Muscle of leg (tissue), 3 donors: ENCODE measurements at regions not wholly inside any gene's neighbourhood (a gene's known extent, or its start where the extent isn't known, plus 50 kb on each side); places are given as distances from the start of the nearest gene placed in this dataset.

ENCODE experiments used
- DNase-seq: peaks from one replicate; pipeline ENCODE4 v3.0.0; 2013
- H3K27ac ChIP-seq: one replicate; pipeline ENCODE4 v1.5.1; 2013; ENCODE audit warnings: mild to moderate bottlenecking, low read length, control low read depth
- H3K27me3 ChIP-seq: one replicate; pipeline ENCODE4 v1.6.1; 2013; ENCODE audit warnings: low read length; ENCODE audit not compliant: control insufficient read depth, insufficient read depth
- H3K36me3 ChIP-seq: one replicate; pipeline ENCODE4 v1.6.1; 2013; ENCODE audit warnings: low read length; ENCODE audit not compliant: control insufficient read depth, insufficient read depth
- H3K4me1 ChIP-seq: one replicate; pipeline ENCODE4 v1.6.1; 2013; ENCODE audit warnings: low read length; ENCODE audit not compliant: control insufficient read depth, insufficient read depth
- H3K4me3 ChIP-seq: one replicate; pipeline ENCODE4 v1.5.1; 2013; ENCODE audit warnings: low read length, control low read depth
- H3K9me3 ChIP-seq: replicated peaks from 2 replicates; pipeline ENCODE4 v1.6.1; 2013; ENCODE audit warnings: low read depth, low read length; ENCODE audit not compliant: control insufficient read depth
- WGBS: methylation state at CpG from one replicate; pipeline ENCODE4 v1.1.5; 2013; ENCODE audit warnings: missing lambda C conversion rate; ENCODE audit not compliant: insufficient coverage; 5-methylcytosine and 5-hydroxymethylcytosine counted together

- 63% methylated on average over 4 of the region's 5 CpGs for WGBS
- Histone ChIP-seq H3K4me3 (no peak overlapping the region), H3K36me3 (no peaks in the 10 kb centered on the region), H3K9me3 (no peaks in the 10 kb centered on the region), H3K27me3 (no peaks in the 10 kb centered on the region), H3K4me1 (no peaks in the 10 kb centered on the region), H3K27ac (no peak overlapping the region)
- DNase-seq = no peak
Observed at GRCh38 chr2:64848363-64848762, 140.8 kb upstream of the SLC1A4 start.

GRCh38 chr2:64848945-64849344 lies 140.3 kb upstream of the SLC1A4 start:
- no peak overlapping the region for H3K4me3 ChIP-seq
- no peak overlapping the region for H3K27ac ChIP-seq
- DNase-seq = no peak
- H3K9me3 ChIP-seq = no peaks in the 10 kb centered on the region
- H3K4me1 ChIP-seq = no peaks in the 10 kb centered on the region
- H3K36me3 ChIP-seq = no peaks in the 10 kb centered on the region
- H3K27me3 ChIP-seq = no peaks in the 10 kb centered on the region

- no peak for DNase-seq
- H3K36me3 ChIP-seq = no peaks in the 10 kb centered on the region
- no peaks in the 10 kb centered on the region for H3K9me3 ChIP-seq
- no peaks in the 10 kb centered on the region for H3K4me1 ChIP-seq
- H3K27ac ChIP-seq = no peak overlapping the region
- no peaks in the 10 kb centered on the region for H3K27me3 ChIP-seq
- no peak overlapping the region for H3K4me3 ChIP-seq
Observed at GRCh38 chr2:64850642-64851041, 138.6 kb upstream of the SLC1A4 start.

- no peaks in the 10 kb centered on the region for H3K9me3 ChIP-seq
- H3K4me3 ChIP-seq = no peak overlapping the region
- peak; percentile 57 for DNase-seq
- H3K4me1 ChIP-seq = peaks cover 8% of the 10 kb centered on the region
- H3K36me3 ChIP-seq = no peaks in the 10 kb centered on the region
- no peak overlapping the region for H3K27ac ChIP-seq
- WGBS = 52% methylated on average over 2 of the region's 4 CpGs
- no peaks in the 10 kb centered on the region for H3K27me3 ChIP-seq
Observed at GRCh38 chr2:64852771-64853241, 136.4 kb upstream of the SLC1A4 start.

GRCh38 chr2:64853306-64853705 lies 135.9 kb upstream of the SLC1A4 start:
- no peaks in the 10 kb centered on the region for H3K36me3 ChIP-seq
- no peaks in the 10 kb centered on the region for H3K9me3 ChIP-seq
- no peak overlapping the region for H3K27ac ChIP-seq
- peaks cover 13% of the 10 kb centered on the region for H3K4me1 ChIP-seq
- 57% methylated on average over 1 of the region's 5 CpGs for WGBS
- DNase-seq = no peak
- no peak overlapping the region for H3K4me3 ChIP-seq
- H3K27me3 ChIP-seq = no peaks in the 10 kb centered on the region

GRCh38 chr2:64853894-64854293 lies 135.3 kb upstream of the SLC1A4 start:
- no peak overlapping the region for H3K27ac ChIP-seq
- WGBS = 100% methylated on average over 1 of the region's 1 CpG

GRCh38 chr2:64854773-64855237 lies 134.4 kb upstream of the SLC1A4 start:
- WGBS = no CpG with 5 or more reads among the region's 1 CpG

More at GRCh38 chr2:64853894-64854293, 135.3 kb upstream of the SLC1A4 start:
- H3K4me1 ChIP-seq = peaks cover 19% of the 10 kb centered on the region
- H3K4me3 ChIP-seq = no peak overlapping the region
- H3K27me3 ChIP-seq = no peaks in the 10 kb centered on the region
- no peaks in the 10 kb centered on the region for H3K9me3 ChIP-seq
- no peaks in the 10 kb centered on the region for H3K36me3 ChIP-seq
- DNase-seq = no peak

GRCh38 chr2:64857581-64858471 lies 131.4 kb upstream of the SLC1A4 start:
- no peaks in the 10 kb centered on the region for H3K9me3 ChIP-seq
- peak overlapping the region; percentile 90 for H3K27ac ChIP-seq
- H3K27me3 ChIP-seq = no peaks in the 10 kb centered on the region
- H3K36me3 ChIP-seq = no peaks in the 10 kb centered on the region
- no peak overlapping the region for H3K4me3 ChIP-seq
- 9% methylated on average over 13 of the region's 18 CpGs for WGBS
- DNase-seq = peak; percentile 78
- H3K4me1 ChIP-seq = peaks cover 45% of the 10 kb centered on the region

More at GRCh38 chr2:64854773-64855237, 134.4 kb upstream of the SLC1A4 start:
- no peak overlapping the region for H3K4me3 ChIP-seq
- H3K27me3 ChIP-seq = no peaks in the 10 kb centered on the region
- no peaks in the 10 kb centered on the region for H3K36me3 ChIP-seq
- no peaks in the 10 kb centered on the region for H3K9me3 ChIP-seq
- peak; percentile 77 for DNase-seq
- H3K4me1 ChIP-seq = peaks cover 26% of the 10 kb centered on the region
- H3K27ac ChIP-seq = no peak overlapping the region

- Histone ChIP-seq H3K9me3 (no peaks in the 10 kb centered on the region), H3K4me1 (peaks cover 45% of the 10 kb centered on the region), H3K36me3 (no peaks in the 10 kb centered on the region), H3K4me3 (peak overlapping the region; percentile 0), H3K27ac (peak overlapping the region; percentile 90), H3K27me3 (no peaks in the 10 kb centered on the region)
- DNase-seq = no peak
- 27% methylated on average over 6 of the region's 10 CpGs for WGBS
Observed at GRCh38 chr2:64858541-64859311, 130.5 kb upstream of the SLC1A4 start.
